GM19328 (cell line): ENCODE measurements at regions not wholly inside any gene's neighbourhood (a gene's known extent, or its start where the extent isn't known, plus 50 kb on each side); places are given as distances from the start of the nearest gene placed in this dataset.
"Not testable (repeated sequence)": the region's sequence is repeated elsewhere in the genome, so short reads cannot be mapped to it uniquely, and the experiment has no call there.

ENCODE experiments used
- ATAC-seq: cut with Tn5 transposase; IDR thresholded peaks from one replicate; pipeline ENCODE4 v1.9.1; 2021; ENCODE audit warnings: mild to moderate bottlenecking, moderate library complexity; ENCODE audit not compliant: unreplicated experiment

DNA sequence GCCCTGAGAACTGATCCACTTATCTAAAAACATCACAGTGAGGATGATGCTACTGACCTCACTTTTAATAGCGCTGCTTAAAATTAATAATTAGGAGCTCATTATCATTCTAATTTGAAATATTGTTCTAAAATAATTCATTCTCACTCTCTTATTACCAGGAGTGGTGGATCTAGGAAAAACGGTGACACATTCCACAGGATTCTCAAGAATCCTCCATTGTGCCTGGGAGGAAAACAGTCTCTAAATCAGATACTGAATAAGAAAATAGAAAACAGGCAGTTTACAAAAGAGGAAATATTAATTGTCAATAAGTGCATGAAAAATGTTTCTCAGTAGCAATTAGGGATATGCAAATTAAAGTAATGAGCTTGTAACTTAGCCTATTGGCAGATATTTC is 187.4 kb downstream of the TENT5A start:
- no peak for ATAC-seq

DNA sequence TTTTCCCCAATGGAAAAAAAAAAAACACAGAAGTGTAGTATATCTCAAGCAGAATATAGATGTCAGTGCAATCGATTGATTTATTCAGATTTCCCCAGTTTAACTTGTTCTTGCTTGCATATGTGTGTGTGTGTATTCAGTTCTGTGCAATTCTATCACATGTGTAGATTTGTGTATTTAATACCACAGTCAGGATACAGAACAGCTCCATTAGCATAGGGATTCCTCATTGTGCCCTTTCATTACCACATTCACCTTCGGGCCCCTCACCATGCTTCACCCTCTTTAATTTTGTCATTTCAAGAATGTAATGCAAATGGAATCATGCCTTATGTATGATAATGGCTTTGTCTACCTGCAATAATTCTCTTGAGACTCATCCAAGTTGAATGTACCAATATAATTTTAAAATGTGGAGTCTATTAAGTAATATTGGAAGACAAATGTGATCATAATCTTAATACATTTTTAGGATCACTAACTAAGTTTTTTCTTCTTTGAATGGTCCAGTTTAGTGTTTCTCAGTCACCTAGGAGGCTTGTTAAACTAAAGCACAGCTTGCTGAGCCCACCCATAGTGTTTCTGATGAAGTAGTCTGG is 187.9 kb downstream of the TENT5A start:
- ATAC-seq = no peak

DNA sequence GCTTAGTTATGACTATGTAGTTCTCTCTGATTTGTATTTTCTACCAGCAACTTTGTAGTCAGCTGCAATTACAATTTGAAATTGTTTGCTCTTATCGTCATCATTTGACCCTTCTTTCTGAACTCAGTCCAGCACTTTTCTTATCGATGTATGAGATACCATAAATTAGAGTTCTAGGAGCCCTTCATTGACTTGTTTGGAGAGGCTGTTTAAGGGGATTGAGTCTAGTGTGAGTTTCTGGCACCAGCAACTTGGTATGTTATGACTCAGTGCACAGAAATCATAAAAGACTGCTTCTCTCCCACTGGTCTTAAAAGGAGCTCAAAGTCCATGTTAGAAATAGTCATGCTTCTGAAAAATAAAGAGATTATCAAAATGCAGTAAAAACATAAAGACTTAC is 190.3 kb downstream of the TENT5A start:
- no peak for ATAC-seq

DNA sequence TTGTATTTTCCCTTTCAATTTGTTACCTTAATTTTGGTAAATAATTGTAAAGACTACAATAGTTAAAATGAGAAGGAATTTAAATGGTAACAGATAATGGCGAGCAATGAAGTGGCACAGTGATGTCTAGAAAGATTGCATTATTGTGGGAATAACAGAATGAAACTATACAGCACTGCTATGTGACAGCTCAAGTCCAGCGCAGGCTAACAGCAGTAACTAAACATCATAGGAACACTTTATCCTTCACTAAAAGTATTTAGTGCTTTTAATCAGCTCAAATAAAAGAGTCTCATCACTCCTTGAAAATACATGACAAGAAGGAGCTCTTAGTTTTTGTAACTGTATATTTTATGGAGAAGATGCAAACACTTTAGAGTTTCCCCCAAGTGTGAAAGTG is 190.8 kb downstream of the TENT5A start:
- no peak for ATAC-seq

DNA sequence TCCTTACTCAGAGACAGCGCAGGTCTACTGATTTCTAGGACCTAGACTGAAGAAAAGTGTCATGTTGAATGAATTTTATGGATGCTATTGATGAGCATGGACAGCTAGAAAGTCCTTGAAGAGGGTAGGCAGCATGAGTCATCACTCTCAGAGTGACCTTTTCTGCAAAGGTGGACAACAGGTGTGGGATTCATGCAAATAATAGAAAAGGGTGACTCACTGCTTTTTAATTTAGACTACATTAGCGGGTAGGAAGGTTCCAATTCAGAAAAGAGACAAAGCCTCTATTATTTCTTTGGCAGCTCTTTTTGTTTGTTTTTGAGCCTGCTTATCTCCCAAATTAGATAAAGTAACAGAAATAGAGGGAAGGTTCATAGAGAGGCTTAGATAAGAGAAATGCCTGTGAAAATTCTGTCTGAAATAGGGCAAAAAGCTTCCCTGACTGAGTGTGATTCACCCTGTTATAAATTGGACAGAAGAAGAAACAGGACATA is 191.4 kb downstream of the TENT5A start:
- no peak for ATAC-seq

DNA sequence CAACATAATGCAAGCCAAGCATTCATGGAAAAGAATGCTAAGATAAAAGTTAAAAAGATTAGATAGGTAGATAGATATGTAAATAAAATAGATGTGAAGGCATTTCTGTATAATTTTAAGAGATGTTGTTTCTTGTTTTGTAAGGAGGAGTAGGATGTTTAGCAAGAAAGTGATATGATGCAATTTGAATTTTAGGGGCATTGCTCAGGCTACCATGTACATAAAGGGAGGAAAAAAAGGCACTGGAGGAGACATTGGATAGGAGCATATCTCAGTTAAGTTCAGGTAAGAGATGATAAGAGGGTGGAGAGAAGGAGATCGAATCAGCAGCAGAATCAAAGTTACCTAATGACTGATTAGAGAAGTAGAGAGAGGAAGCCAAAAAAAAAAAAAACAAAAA is 194.7 kb downstream of the TENT5A start:
- no peak for ATAC-seq

DNA sequence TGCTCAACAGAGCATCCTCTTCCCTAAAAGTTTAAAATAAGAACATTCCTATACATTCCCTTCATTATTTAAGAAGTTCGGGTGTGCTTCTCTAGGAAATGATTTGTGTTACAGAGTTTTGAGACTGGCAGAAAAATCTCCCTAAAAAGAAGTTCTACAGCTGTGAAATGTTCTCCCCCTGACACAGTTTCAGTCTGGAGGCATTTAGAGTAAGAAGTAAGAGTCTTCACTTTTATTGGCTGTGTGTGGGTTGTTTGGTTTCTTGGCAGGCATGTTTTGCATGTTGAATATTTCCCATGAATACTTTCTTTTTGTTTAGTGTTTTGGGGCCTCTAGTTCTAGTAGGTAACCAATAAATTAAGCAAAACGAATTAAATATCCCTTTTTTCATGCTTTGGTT is 195.9 kb downstream of the TENT5A start:
- ATAC-seq = no peak

DNA sequence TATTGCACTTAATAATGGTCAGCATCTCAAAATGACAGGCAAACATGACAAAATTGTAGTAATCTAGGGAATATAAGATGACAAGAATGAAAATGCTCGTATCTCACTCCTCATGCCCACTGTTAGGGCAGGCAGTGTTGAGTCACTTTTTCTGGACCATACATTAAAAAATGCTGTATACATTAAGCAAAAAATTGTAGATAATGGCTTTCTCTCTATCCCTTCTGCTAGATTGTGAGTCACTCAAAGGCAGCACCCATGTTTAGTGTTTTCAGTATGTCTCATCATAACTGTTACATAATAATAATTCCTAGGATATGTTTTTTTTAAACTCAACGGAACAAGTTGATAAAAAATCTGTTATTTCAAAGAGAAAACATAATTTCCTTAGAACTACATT is 199.3 kb downstream of the TENT5A start:
- no peak for ATAC-seq

DNA sequence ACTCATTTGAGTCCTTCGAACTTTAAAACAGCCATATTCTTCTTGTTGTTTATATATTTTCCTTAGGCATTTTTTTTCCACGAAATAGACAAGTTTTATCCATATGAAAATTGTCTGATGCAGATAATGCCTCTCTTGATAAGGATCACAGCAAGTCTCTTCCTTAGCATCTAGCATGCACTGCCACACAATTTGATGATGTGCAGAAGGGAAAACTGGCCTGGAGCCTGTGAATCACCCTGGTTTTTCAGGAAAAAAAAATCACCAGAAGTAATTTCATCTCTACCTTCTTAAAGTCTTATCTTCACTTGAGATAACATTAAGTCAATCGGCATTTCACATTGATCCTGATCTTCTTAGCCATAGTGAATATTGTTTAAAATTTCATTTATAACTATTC is 199.8 kb downstream of the TENT5A start:
- ATAC-seq = no peak

DNA sequence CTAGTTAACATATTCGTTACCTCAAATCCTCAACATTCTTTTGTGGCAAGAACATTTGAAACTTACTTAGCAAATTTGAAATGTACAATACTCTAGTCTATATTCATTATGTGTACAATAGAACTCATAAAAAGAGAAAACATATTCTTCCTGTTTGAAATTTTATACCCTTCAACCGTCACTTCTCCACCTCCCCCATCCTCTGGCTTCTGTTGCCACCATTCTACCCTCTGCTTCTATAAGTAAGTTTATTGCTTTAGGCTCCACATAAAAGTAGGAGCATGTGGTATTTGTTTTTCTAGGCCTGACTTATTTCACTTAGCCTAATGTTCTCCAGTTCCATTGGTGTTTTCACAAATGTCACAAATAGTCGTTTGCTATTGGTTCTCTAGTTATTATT is 205.3 kb downstream of the TENT5A start:
- ATAC-seq = no peak

DNA sequence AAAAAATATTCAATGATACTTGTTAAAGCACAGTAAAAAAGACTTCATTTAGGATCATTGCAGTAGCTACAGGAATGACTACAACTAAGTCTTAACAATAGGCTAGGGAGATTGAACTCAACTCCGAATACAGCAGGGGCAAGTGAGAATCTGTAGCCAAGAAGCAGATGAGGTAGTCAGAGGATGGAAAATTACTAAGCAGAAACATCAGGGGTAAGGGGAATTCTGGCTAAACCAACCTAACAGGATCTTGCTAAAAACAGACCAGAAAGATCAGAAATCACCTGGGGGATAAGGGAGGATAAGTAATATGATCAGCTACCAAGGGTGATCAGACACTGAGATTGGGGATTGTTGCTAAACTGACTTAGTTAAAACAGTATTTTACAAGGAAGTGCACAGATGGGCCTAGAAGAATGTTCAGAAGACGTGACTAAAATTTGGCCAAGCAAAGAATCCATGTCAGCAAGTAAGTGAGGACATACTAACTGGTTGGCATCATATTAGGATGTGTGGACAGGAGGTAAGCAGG is 217.5 kb downstream of the TENT5A start:
- ATAC-seq = no peak

DNA sequence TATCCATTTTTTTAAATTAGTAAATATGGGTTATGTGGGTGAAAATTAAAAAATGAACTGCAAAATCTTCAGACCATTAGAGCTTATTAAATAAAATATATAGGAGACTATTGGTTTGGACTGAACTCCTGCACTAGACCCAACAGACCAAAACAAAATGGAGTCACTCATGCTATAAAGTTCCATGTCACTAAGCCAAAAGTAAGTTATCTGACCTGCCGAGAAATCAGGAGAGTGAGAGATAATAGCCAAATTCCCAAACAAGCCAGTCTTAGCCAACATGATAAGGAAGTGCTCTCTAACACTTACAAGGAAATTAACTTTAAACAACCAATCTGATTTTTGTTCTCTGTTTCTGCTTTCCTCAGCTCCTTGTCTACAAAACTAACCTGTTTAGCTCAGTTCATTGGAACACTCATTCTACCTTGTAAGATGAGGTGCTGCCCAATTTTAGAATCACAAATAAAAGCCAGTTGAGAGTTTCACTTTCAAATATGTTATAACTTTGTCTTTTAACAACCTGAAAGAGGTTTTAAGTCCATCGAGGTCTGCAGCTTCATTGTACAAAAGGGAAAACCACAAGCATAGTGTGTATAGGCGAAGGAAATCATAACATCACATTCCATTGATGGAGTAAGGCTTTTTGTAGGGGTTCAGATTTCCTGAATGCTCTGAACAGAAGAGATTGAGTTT is 220.5 kb downstream of the TENT5A start:
- no peak for ATAC-seq

DNA sequence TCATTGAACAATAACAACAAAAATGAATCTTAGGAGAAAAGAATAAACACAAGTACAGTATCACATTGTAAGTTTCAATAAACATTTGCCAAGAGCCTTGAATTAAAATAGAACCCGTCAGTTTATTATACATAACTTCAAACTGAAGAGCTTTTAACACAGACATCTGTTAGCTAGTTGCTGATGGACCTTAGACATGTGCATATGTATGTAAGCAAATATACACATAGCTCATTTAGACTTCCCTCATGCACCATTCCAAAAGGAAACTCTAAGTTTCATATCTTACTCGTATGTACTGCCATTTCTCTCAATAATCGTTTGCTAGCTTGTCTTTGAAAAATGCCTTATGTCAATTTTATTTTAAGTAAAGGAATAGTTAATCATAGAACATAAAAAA is 235.0 kb downstream of the TENT5A start:
- no peak for ATAC-seq

DNA sequence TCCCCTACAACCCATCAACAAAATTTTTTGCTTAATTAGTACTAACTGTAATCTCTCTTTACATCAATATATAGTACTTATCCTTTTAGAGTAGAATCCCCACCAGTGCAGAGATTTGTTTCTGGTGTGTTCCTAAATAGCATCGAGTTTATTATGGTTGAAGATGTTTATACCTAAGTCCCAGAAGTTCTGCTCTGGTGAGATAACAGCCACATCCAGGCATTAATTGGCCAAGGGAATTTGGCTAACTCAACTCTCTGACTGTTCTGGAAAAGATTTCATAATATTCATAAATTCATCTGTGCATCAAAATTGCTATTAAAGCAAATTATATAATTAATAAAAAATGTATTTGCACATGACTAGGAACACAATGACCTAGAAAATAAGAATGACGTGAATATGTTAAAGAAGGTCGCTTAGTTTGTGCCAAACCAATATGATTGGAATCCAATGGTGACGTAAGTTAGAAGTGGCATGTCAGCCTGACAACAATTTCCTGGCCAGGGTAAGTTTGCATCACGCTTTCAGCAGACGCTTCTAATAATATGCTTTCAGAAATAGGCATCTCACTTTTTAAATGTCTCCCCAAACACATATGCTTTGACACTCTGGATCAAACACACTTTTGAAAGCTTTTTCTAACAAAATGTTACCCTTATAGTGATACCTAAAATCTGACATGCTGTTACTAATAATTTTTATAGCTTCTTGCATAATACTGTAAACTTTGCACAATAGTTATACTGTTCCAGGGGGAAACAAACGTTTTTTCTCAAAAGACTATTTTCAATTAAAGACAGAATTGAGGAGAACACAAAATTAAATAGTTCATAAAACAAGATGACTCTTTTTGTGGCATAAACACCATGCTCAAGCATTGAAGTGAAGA is 236.7 kb downstream of the TENT5A start:
- ATAC-seq = no peak

DNA sequence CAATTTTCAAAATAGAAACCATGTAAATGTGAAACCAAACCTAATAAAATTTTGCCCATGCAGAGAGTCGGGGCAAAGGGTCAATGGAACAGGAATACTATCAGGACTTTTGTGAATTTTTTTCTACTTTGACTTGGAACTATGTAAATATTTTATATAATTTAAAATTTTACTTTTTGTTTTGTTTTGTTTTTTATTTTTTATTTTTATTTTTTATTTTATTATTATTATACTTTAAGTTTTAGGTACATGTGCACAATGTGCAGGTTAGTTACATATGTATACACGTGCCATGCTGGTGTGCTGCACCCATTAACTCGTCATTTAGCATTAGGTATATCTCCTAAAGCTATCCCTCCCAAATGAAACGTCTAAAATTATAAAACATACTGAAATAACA is 238.3 kb downstream of the TENT5A start:
- not testable (repeated sequence) for ATAC-seq

DNA sequence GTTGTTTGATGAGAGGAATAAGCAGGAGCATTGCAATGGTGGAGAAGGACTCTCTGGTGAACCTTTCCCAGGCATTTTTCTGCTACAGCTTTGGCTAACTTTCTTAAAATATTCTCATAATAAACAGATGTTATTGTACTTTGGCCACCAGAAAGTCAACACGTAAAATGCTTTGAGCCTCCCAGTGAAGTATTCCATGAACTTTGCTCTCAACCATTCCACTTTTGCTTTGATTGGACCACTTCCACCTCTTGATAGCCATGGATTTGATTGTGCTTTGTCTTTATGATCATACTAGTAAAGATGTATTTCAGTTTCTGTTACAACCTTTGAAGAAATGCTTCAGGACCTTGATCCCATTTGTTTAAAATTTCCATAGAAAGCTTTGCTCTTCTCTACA is 241.1 kb downstream of the TENT5A start:
- no peak for ATAC-seq

DNA sequence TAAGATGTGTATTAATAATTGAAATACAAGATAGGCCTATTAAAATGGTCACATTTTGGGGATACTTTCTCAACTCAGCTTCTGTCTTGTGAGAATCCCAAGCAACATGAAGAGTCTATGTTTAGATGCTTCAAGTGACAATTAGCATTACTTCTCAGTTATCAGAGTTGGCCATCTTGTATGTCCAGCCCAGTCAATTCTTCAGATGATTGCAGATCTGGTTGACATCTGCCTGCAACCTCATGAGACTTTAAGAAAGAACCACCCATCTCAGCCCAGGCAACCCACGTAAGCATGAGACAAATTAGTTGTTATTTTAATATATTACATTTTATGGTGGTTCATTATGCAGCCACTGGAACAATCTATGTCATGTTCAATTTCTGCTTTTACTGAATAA is 256.5 kb downstream of the TENT5A start:
- ATAC-seq = no peak

DNA sequence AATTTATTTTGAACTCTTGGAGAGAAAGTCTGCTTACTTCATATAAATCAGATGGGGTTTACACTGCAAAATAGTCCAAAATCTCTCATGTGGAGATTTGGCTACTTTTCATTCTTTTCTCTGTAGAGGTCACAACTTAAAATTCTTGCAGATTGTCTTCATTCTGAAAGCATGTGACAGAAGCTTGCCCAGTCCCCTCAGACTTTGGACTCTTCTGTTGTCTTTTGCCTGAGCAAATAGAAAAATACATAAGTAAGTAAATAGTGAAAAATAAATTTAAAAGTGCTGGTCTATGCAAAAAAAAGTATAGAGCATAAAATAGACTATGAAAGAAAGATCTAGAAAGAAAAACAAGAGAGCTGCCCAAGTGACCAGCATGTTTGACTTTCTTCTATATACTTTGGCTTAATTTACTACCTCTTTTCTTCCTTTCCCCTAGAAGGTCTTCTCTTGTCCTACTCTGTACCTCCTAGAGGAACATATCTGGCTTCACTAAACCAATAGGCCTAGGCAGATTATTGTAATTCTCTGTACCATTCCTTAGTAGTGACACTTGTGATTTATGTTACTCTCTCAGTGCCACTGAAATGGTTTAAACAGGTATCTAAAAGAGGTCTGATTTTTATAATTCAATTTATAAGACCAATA is 260.9 kb downstream of the TENT5A start:
- no peak for ATAC-seq

DNA sequence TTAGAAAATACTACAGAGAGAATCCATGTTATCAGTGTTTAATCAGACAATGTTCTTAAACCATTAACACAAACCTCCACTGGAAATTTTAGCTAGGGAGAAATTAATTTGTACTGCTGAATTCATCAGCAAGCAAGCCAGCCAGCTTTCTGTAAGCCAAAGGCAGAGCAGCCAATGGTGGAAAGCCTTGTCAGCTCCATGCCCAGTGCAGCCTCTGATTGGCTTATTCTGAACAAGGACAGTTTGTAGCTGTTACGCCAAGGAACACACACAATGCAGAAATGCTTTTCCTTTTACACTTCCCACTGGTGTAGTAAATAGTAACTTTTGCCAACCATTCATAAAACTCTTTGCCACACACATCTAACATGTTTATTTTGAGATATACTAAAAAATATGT is 265.0 kb downstream of the TENT5A start:
- ATAC-seq = no peak

DNA sequence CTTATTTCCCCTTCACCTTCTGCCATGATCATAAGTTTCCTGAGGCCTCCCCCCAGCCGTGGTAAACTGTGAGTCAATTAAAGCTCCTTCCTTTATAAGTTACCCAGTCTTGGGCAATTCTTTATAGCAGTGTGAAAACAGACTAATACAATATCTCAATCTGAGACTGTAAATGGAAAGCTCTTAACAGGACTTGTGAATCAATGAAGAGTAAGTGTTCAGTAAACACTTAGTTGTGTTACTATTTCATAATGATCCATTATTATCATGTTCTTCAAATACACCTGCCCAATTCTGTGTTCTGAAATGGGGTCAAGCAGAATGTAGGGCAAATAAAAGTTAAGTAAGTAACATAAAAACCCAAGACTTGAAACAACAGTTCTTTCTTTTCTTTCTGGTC is 266.2 kb downstream of the TENT5A start:
- no peak for ATAC-seq

DNA sequence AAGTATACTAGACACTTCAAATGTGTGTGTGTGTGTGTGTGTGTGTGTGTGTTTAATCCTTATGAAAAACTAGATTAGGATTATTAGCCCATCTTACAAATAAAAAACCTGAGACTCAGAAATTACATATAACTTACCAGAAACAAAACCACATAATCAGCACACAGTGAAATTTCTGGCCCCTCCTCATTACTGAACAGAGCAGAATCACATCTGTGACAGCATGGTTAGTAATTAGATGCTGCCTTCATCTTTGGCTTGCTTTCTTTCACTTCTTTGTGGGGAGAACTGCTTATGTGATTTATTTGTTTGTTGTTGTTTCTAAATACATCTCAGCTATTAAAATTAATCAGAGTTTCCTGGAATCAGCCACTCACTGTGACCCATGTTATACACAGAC is 267.1 kb downstream of the TENT5A start:
- ATAC-seq = no peak
